SIG-M5 treated with dmso at 0.1 percent for 504 hours (cell line): ENCODE measurements at regions not wholly inside any gene's neighbourhood (a gene's known extent, or its start where the extent isn't known, plus 50 kb on each side); places are given as distances from the start of the nearest gene placed in this dataset.
"Not testable (repeated sequence)": the region's sequence is repeated elsewhere in the genome, so short reads cannot be mapped to it uniquely, and the experiment has no call there.

ENCODE experiments used
- DNase-seq: peaks from one replicate; lab custom pipeline; 2025; ENCODE audit not compliant: unreplicated experiment; lab: John Stamatoyannopoulos, UW

DNA sequence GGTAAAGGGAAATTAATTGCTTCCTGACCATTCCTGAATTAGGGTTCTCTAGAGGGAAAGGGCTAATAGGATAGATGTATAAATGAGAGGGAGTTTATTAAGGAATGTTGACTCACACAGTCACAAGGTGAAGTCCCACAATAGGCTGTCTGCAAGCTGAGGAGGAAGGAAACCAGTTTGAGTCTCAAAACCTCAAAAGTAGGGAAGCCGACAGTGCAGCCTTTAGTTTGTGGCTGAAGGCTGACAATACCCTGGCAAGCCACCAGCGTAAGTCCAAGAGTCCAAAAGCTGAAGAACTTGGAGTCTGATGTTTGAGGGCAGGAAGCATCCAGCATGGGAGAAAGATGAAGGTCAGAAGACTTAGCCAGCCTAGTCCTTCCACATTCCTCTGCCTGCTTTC lies 1340.8 kb downstream of the RPIA start:
- not testable (repeated sequence) for DNase-seq

DNA sequence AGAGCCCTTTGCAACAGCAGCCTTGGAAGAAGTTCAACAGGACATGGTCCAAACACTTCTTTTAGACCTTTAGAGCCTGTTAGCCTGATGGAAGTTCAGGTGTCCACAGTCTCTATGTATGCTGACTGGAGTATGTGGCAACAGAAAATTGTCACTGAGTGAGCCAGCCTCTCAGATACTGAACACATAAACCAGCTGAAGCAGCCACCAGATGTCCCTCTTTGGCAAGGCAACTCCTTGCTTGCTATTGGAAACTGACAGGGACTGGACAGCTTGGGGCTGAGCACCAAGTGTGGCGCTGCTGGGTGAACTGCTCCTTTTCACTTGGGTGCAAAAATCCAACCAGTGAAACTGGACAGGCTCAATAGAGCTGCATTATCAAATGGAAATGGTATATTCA lies 1344.9 kb downstream of the RPIA start:
- DNase-seq: peak; percentile 10

DNA sequence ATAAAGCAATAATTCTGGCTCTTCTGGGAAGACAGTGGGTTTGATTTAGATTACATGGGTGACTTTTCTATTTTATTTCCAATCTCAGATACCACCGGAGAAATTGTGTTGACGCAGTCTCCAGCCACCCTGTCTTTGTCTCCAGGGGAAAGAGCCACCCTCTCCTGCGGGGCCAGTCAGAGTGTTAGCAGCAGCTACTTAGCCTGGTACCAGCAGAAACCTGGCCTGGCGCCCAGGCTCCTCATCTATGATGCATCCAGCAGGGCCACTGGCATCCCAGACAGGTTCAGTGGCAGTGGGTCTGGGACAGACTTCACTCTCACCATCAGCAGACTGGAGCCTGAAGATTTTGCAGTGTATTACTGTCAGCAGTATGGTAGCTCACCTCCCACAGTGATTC lies 1347.6 kb downstream of the RPIA start:
- DNase-seq: not testable (repeated sequence)

DNA sequence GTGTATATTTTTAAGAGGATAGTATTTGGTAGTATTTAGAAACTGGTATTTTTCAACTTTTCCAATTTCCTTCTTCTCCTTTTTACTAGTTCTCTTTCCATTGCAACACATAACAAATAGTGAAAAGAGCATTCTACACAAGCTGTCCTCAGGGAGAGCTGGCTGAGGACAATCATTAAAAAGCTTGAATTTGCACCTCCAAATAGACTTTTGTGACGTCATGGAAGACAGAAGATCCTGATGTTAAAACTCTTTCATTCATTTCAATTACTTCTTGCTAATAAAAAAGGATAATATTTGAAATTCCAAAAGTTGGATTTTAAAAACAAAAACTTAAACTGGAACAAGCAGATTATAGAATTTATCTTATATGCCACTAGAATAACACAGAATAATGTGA lies 1356.3 kb downstream of the RPIA start:
- not testable (repeated sequence) for DNase-seq

DNA sequence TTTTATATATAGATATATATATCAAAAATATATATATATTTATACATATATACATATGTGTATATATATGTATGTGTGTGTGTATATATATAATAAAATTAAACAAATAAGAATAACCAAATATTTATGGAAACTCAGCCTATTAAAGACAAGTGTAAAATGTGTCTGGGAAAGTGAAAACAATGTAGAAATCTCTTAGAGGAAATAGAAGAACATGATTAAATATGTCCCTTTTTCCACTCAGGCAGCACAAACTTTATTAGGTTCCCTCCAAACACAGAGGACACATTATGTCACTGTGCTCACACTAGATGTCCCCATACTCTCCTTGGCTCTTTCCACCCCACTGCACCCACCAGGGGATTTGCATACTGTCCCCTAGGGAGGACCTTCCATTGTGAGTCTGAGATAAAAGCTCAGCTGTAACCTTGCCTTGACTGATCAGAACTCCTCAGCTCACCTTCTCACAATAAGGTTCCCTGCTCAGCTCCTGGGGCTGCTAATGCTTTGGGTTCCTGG lies 1360.7 kb downstream of the RPIA start:
- not testable (repeated sequence) for DNase-seq

DNA sequence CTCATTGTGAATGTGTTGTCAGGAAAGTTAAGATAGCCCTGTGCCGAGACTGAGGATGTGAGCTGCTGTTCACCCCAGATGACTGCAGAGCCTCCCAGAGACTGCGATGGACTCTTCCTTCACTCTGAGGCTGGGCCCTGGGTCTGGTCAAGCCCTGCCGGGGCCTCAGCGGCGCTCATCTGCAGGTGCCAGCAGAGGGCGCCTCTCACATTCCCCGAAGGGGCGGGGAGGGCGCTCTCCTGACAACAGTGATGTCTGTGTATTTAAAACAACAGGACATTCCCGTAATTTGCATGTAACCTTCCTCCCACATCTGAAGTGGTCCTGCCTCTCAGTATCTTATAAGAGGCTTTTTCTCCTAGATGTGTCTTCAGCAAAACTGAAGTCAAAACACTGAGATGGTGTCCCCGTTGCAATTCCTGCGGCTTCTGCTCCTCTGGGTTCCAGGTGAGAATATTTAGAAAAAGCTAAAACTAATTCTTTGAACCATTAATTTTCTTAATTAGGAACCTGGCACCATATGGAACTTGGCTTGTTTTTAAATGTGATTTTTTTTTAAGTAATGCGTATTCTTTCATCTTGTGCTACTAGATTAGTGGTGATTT lies 1377.9 kb downstream of the RPIA start:
- DNase-seq: peak; percentile 18

DNA sequence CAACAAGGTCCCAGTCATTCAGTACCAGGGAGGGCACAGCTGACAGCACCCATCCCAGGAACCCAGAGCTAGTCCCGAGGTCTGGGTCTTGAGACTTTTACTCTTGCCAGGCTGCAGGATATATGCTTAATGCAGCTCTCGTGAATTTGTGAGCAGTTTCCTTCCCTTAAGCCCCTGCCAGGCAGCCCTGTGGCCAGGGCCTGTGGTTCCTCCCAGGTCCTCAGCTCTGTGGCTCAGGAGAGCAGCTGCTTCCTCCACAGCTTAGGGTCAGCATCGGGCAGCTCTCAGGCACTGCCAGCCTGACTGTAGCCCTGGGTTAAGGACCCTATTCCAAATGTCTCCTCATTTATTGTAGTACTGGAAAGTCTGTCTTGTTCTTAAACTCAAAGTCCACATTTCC lies 1384.8 kb downstream of the RPIA start:
- no peak for DNase-seq

DNA sequence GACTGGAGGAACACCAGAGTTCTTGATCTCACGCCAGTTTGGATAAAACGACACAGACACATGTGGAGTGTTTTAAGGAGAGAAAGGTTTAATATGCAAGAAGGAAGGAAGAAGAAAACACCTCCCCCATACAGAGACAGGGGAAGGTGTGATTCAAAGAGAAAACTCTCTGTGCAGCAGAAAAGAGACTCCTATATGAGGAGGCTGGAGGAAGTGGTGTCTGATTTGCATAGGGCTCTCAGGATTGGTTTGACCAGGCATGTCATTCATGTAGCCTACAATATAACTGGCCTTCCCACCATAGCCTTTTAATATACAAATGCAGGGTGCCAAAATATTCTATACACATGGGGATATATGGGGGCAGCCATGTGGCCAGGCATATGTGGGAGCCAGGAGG lies 1386.5 kb downstream of the RPIA start:
- DNase-seq: no peak

DNA sequence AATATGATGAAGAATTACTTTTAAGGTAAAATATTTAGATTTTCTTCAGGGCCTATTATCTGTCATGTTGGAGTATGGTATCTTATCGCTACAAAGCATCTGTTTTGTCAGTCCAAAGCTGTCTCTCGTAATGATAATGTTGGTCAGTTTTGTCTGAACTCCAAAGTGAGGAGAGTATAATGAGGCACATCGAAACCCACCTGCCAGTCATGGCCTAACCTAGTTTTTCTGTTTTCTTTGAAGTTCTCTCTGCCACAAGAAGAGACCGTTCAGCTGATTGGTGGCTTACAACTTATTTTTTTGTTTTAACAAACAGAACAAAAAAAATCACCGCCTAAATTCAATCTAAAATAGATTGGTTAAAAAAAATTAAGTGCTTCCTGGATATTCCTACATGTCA lies 1387.9 kb downstream of the RPIA start:
- DNase-seq: no peak

DNA sequence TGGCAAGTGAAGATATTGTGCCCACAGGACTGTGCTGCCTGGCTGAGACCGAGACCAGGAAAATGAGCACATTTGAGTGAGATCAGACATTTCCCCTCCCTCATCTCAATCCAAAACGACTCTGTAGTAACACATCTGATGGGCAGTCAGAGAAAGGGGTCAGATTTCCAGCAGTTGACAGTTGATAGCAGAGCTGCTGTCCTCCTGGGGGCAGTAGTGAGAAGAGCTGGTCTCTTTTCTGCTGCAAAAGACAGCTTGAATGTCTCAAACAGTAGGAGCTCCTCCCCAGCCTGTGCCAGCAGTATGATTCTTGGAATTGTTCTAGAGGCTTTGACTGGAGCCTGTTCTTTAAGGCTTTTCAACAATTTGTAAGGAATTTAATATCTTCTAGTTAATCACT lies 1396.3 kb downstream of the RPIA start:
- DNase-seq: not testable (repeated sequence)

DNA sequence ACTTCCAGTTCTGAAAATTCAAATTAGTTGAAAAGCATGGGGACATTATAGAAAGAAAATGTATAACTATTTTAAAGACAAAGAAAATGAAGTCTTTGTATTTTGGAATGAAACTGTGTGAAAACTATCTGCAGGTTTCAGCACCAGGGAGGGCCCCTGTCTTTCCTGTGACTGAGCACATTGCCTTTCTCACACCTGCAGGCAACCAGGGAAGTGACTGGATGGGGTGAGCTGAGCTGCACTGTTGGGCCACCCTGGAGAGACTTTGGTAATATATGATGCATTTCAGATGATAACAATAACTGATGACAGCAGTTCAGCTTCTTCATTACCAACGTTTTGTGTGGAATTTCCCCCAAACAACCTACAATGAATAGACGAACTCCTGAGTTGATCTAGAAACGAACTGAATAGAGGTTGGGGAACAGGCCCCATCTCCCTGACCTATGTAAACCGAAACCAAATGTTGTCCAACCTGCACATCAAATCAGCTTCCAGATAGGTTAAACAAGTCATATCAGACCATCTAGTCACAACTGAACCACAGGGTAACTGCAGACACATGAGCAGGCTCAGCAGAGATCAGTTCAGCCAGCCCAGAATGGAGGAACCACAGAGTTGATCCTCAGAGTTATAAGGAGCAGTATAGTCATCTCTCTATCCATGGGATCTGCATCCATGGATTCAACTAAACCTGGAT lies 1402.2 kb downstream of the RPIA start:
- not testable (repeated sequence) for DNase-seq

DNA sequence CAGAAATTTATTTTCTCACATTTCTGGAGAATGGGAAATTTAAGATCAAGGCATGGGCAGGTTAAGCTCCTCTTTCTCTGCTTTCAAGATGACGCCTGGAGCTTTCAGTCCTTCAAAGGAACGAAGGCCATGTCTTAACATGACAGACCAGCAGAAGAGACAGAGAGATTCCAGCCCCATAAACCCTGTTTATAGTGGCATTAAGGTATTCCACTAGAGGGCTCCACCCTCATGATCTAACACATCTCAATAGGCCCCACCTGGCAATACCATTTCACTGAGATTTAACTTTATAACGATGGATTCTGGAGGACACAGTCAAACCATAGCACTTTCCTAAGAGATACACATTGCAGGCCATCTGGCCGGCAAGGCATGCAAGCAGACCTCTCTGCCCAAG lies 1406.1 kb downstream of the RPIA start:
- DNase-seq: not testable (repeated sequence)

DNA sequence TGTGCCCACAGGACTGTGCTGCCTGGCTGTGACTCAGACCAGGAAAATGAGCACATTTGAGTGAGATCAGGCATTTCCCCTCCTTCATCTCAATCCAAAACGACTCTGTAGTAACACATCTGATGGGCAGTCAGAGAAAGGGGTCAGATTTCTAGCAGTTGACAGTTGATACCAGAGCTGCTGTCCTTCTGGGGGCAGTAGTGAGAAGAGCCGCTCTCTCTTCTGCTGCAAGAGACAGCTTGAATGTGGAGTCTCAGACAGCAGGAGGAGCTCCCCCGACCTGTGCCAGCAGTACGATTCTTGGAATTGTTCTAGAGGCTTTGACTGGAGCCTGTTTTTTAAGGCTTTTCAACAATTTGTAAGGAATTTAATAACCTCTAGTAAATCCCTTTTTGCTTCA lies 1413.7 kb downstream of the RPIA start:
- not testable (repeated sequence) for DNase-seq

DNA sequence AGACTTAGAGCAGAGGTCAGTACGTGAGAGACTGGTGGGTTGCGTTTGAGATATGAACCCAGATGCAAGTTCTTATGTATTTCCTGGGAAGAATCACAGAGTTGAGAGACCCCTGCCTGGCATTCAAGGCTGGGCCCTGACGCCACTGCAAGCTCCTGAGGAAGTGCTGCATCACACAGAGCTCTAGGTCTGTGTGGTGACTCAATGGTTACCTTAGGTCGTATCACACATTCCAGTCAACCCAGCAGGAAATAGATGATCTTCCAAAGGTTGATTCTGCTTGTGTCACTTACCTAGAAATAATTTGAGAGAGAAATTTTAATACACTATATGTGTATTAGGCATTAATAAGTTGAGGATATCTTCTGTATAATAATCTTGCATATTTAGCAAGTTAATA lies 1431.9 kb downstream of the RPIA start:
- not testable (repeated sequence) for DNase-seq

DNA sequence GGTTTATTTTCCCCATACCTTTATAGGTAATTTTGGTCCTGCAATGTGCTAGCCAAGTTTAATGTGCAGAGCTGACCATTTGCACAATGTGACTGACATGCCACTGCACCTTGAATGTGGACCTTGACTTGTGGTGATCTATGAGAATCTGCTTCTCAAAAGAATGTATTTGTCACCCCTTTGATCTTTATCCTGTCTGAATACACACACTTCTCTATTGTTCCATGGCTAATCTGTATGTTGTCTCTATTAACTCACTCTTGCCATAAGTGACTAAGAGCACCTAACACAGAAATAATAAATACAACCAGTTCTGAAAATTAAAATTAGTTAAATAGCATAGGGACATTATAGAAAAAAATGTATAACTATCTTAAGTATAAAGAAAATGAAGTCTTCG lies 1447.6 kb downstream of the RPIA start:
- DNase-seq: not testable (repeated sequence)

DNA sequence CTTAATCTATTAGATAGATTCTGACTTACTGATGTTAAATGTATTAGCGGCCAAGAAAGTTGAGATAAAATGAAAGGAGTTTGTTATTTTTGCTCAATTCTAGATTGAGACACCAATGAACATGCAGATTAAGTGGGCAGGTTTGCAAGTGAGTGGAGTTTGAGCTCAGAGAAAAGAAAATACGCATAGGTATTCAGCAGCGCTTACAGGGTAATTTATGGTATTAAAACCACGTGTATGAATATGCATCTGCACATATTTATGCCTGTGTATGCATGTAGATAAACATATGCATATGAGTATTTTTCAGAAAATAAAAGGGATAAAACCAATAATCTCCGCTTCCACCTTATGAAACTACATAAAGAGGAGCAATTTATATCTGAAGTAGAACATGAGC lies 1450.1 kb downstream of the RPIA start:
- not testable (repeated sequence) for DNase-seq

DNA sequence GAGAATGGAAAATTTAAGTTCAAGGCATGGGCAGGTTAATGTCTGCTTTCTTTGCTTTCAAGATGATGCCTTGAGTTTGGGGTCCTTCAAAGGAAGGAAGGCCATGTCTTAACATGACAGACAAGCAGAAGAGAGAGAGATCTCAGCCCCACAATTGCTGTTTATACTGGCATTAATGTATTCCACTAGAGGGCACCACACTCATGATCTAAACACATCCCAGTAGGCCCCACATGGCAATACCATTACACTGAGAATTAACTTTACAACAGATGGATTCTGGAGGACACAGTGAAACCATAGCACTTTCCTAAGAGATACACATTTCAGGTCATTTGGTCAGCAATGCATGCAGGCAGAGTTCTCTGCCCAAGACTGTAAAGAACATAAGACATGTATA lies 1460.3 kb downstream of the RPIA start:
- not testable (repeated sequence) for DNase-seq

DNA sequence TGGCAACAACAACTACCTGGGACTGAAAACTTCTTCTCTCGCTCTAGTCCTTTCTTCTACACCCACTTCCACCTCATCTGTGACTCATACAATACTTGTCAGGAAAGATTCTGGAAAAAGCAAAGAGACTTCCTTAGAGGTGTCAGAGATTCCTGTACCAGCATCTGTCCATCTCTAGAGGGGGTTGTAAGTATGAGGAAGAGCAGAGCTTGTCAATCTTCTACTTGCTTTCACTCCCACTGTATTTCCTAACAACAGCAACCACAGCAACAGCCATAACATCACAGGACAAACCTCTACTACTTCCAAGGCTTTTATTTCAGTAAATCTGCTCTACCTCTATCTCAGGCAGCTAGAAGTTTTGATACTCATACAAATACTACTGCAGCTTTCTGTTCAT lies 1479.5 kb downstream of the RPIA start:
- not testable (repeated sequence) for DNase-seq

DNA sequence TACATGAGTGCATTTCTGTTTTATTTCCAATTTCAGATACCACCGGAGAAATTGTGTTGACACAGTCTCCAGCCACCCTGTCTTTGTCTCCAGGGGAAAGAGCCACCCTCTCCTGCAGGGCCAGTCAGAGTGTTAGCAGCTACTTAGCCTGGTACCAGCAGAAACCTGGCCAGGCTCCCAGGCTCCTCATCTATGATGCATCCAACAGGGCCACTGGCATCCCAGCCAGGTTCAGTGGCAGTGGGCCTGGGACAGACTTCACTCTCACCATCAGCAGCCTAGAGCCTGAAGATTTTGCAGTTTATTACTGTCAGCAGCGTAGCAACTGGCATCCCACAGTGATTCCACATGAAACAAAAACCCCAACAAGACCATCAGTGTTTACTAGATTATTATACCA lies 1481.6 kb downstream of the RPIA start:
- not testable (repeated sequence) for DNase-seq

DNA sequence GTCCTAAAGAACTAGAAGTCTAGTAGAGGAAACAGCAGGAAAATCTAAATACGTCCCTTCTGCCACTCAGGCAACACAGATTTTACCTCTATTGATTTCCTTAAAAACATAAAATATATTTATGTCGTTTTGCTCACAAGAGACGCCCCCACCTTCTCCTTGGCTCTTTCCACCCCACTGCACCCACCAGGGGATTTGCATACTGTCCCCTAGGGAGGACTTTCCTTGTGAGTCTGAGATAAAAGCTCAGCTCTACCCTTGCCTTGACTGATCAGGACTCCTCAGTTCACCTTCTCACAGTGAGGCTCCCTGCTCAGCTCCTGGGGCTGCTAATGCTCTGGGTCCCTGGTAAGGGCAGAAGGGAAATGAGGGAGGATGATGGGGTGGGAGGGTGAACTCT lies 1488.1 kb downstream of the RPIA start:
- DNase-seq: not testable (repeated sequence)

DNA sequence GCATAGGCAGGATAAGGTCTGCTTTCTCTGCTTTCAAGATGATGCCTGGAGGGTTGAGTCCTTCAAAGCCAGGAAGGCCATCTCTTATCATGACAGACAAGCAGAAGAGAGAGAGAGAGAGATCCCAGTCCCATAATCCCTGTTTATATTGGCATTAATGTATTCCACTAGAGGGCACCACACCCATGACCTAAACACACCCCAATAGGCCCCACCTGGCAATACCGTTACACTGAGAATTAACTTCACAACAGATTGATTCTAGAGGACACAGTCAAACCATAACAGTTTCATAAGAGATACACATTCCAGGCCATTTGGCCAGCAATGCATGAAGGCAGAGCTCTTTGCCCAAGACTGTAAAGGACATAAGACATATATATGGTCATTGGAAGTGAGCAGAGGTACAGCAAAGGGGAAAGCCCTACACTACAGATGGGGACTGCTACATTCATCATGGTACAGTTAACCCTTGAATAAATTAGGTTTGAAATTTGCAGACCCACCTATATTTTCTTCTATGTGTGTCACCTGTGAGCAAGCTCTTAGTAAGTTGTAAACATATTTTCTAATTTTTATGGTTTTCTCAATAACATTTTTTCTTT lies 1516.1 kb downstream of the RPIA start:
- peak; percentile 12 for DNase-seq

DNA sequence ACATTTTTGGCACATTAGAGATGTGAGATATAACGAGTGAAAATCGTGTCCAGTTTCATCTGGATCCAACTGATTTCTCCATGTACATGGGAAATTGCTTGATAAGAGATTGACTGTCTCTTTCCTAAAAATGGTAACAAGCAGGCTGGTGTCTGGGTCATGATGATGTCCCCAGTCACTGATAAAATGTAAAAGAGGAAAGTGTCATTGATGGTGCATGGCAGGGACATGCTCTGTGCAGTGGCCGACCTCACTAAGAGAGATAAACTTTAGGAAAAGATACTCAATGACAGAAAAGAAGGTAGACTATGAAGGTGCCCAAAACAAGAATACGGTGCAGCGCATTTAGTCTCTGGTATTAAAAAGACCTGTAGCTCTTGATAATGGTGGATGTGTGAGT lies 1517.5 kb downstream of the RPIA start:
- DNase-seq: no peak
